Ovary (tissue), 3 donors: ENCODE measurements at regions not wholly inside any gene's neighbourhood (a gene's known extent, or its start where the extent isn't known, plus 50 kb on each side); places are given as distances from the start of the nearest gene placed in this dataset.

ENCODE experiments used
- CTCF ChIP-seq, 3 donors: fragments of 450-650 bp in 2 of 3; fragments of 200-600 bp in 1 of 3; IDR thresholded peaks; one replicate each; pipeline versions ENCODE4 v1.5.1 to v1.8.0; 2016 to 2022; ENCODE audit warnings: antibody characterized with exemption in 3 of 3, mild to moderate bottlenecking in 1 of 3
- EP300 ChIP-seq: sonication (generic); formaldehyde crosslinking; IDR thresholded peaks from one replicate; pipeline ENCODE4 v1.6.1; 2017; ENCODE audit warnings: antibody characterized with exemption
- donor health status: DM: no; HTN: no; CAD: no.

- TF ChIP-seq CTCF (IDR thresholded peaks at IDR 0.05) (no peak), EP300 (no peak)
These were observed 708.9 kb upstream of the ANKRD30A start for GRCh38 chr10:36416513-36416912.
